HCT116 (cell line): ENCODE measurements at regions not wholly inside any gene's neighbourhood (a gene's known extent, or its start where the extent isn't known, plus 50 kb on each side); places are given as distances from the start of the nearest gene placed in this dataset.

Experiments
- ATAC-seq: fragments of 200-7000 bp; cut with Tn5 transposase; 2 replicates; pipeline ENCODE4 v1.9.1; 2020; ENCODE audit warnings: mild to moderate bottlenecking, moderate library complexity
- BruUV-seq: library from RNA; stranded (reverse); fragments of 400-500 nt; replicated peaks from 2 replicates; lab custom pipeline; 2021; lab: Mats Ljungman, UMichigan
- CTCF ChIA-PET: fragments of 300-600 bp; sonication (Branson Sonifier 250); formaldehyde crosslinking; loops from one replicate; lab custom pipeline; 2021; ENCODE audit warnings: antibody characterized with exemption; lab: Charles Lee
- POLR2A ChIA-PET: fragments of 300-600, 350-600 bp; sonication (Branson Sonifier 250); formaldehyde crosslinking; loops from one replicate; lab custom pipeline; 2021; ENCODE audit warnings: antibody characterized with exemption; lab: Charles Lee
- RAD21 ChIA-PET, 2 experiments: fragments of 300-600 bp; sonication (Branson Sonifier 250); formaldehyde crosslinking; loops; one replicate each; lab custom pipeline; 2023; ENCODE audit warnings: low total read pairs in 2 of 2; ENCODE audit not compliant: uncharacterized antibody in 2 of 2, unreplicated experiment in 2 of 2, low non-redundant PET in 1 of 2; lab: Charles Lee
- DNase-seq: peaks from one replicate; pipeline ENCODE4 v3.0.0-alpha.2; 2010; ENCODE audit warnings: low read depth, low spot score
- H2AFZ ChIP-seq: fragments of 200-600 bp; shearing (Covaris generic), sonication (generic); 2 replicates; pipeline ENCODE4 v1.6.1; 2017; ENCODE audit warnings: low read depth, mixed run types, mixed read lengths, antibody characterized with exemption, low read length; ENCODE audit not compliant: poor library complexity, severe bottlenecking
- H3K27ac ChIP-seq: 2 replicates; pipeline ENCODE4 v1.5.1; 2012; ENCODE audit warnings: low read depth, low read length
- H3K27me3 ChIP-seq: fragments of 200-600 bp; sonication (generic); 2 replicates; pipeline ENCODE4 v1.6.1; 2016; ENCODE audit warnings: mixed run types, low read length, mixed read lengths; ENCODE audit not compliant: insufficient read depth
- H3K36me3 ChIP-seq, 2 experiments: fragments of 200-500 bp in 1 of 2; fragments of 200-600 bp in 1 of 2; sonication (Bioruptor generic) in 1 of 2; sonication (generic) in 1 of 2; 2 replicates each; pipeline versions ENCODE4 v1.5.1 to v1.6.1; 2014 to 2016; ENCODE audit warnings: low read length in 2 of 2, inconsistent platforms in 1 of 2, mixed read lengths in 1 of 2, mixed run types in 1 of 2; ENCODE audit not compliant: insufficient read depth in 2 of 2, control insufficient read depth in 1 of 2
- H3K4me1 ChIP-seq, 2 experiments: fragments of 200-600 bp in 1 of 2; sonication (generic) in 1 of 2; 2 replicates each; pipeline versions ENCODE4 v1.5.1 to v1.6.1; 2012 to 2017; ENCODE audit warnings: low read length in 2 of 2, inconsistent platforms in 1 of 2, mild to moderate bottlenecking in 1 of 2, mixed read lengths in 1 of 2, mixed run types in 1 of 2, moderate library complexity in 1 of 2; ENCODE audit not compliant: insufficient read depth in 2 of 2, control insufficient read depth in 1 of 2
- H3K4me2 ChIP-seq: fragments of 200-600 bp; sonication (generic); 2 replicates; pipeline ENCODE4 v1.6.1; 2017; ENCODE audit warnings: mixed run types, low read length, mixed read lengths
- H3K4me3 ChIP-seq, 2 experiments: fragments of 200-600 bp in 1 of 2; sonication (generic) in 1 of 2; replicated peaks in 1 of 2; 2 replicates each; pipeline ENCODE4 v1.5.1; 2011 to 2016; ENCODE audit warnings: low read length in 2 of 2, control low read depth in 1 of 2, low read depth in 1 of 2, mild to moderate bottlenecking in 1 of 2, mixed read lengths in 1 of 2, mixed run types in 1 of 2
- H3K79me2 ChIP-seq: fragments of 200-600 bp; sonication (generic); 2 replicates; pipeline ENCODE4 v1.6.1; 2017; ENCODE audit warnings: mild to moderate bottlenecking, mixed run types, low read length, moderate library complexity, mixed read lengths; ENCODE audit not compliant: insufficient read depth
- H3K9ac ChIP-seq: fragments of 200-600 bp; sonication (generic); 2 replicates; pipeline ENCODE4 v1.6.1; 2016; ENCODE audit warnings: low read length, mixed read lengths
- H3K9me2 ChIP-seq: fragments of 200-600 bp; sonication (generic), shearing (Covaris generic); 2 replicates; pipeline ENCODE4 v1.6.1; 2017; ENCODE audit warnings: mixed run types, mild to moderate bottlenecking, moderate library complexity; ENCODE audit not compliant: insufficient read depth
- H3K9me3 ChIP-seq, 2 experiments: fragments of 200-500 bp in 1 of 2; fragments of 200-600 bp in 1 of 2; sonication (Bioruptor generic) in 1 of 2; sonication (generic) in 1 of 2; 2 replicates each; pipeline ENCODE4 v1.6.1; 2014 to 2017; ENCODE audit warnings: low read length in 2 of 2, mixed read lengths in 2 of 2, inconsistent platforms in 1 of 2, low read depth in 1 of 2, mild to moderate bottlenecking in 1 of 2, mixed run types in 1 of 2, moderate library complexity in 1 of 2; ENCODE audit not compliant: control insufficient read depth in 1 of 2, insufficient read depth in 1 of 2
- H4K20me1 ChIP-seq: fragments of 200-600 bp; sonication (generic), shearing (Covaris generic); 2 replicates; pipeline ENCODE4 v1.6.1; 2017; ENCODE audit warnings: mixed run types, mild to moderate bottlenecking, moderate library complexity; ENCODE audit not compliant: insufficient read depth
- EZH2phosphoT487 ChIP-seq: fragments of 200-600 bp; IDR thresholded peaks from 2 replicates; pipeline ENCODE4 v1.6.1; 2018; ENCODE audit warnings: antibody characterized with exemption, borderline replicate concordance
- JUND ChIP-seq: IDR thresholded peaks from 2 replicates; pipeline ENCODE4 v1.6.1; 2012
- RAD21 ChIP-seq: IDR thresholded peaks from 2 replicates; pipeline ENCODE4 v1.6.1; 2012; ENCODE audit warnings: low read depth, mild to moderate bottlenecking
- YY1 ChIP-seq: IDR thresholded peaks from 2 replicates; pipeline ENCODE4 v1.6.1; 2011; ENCODE audit warnings: low read length, low read depth, moderate library complexity, mild to moderate bottlenecking; ENCODE audit not compliant: insufficient replicate concordance; ENCODE audit errors: extremely low read depth
- ZBTB33 ChIP-seq: IDR thresholded peaks from 2 replicates; pipeline ENCODE4 v1.6.1; 2011; ENCODE audit warnings: mild to moderate bottlenecking, low read length, moderate library complexity; ENCODE audit not compliant: insufficient replicate concordance; ENCODE audit errors: extremely low read depth
- intact Hi-C: fragments of 100-400 bp; cut with micrococcal nuclease; formaldehyde crosslinking; loops from 2 replicates; pipeline ENCODE4 v1.10.0; 2022
- TF ChIP-seq, protein P1 (sequence below), 3 experiments: fragments of 200-600 bp in 1 of 3; sonication (generic) in 1 of 3; IDR thresholded peaks in 2 of 3; conservative IDR thresholded peaks in 1 of 3; 2 replicates each; pipeline ENCODE4 v1.5.1; 2012 to 2017; ENCODE audit warnings: low read depth in 2 of 3, low read length in 2 of 3, antibody characterized with exemption in 1 of 3, borderline replicate concordance in 1 of 3, control low read depth in 1 of 3, mild to moderate bottlenecking in 1 of 3, mixed read lengths in 1 of 3, mixed run types in 1 of 3, moderate library complexity in 1 of 3; ENCODE audit not compliant: insufficient read depth in 1 of 3

GRCh38 chr2:167490455-167490854 is 602.2 kb downstream of the XIRP2 start:
- H2AFZ ChIP-seq, result no peak overlapping the region
- intact Hi-C loops, result no loop called here
- no peak overlapping the region for H3K4me2 ChIP-seq
- ChIA-PET POLR2A (no interaction called here), CTCF (no interaction called here), RAD21 (no interaction called here)
- no peak for ATAC-seq
- TF ChIP-seq YY1 (no peak), JUND (no peak), ZBTB33 (no peak), RAD21 (no peak), EZH2phosphoT487 (no peak)
- TF ChIP-seq, protein P1, sequence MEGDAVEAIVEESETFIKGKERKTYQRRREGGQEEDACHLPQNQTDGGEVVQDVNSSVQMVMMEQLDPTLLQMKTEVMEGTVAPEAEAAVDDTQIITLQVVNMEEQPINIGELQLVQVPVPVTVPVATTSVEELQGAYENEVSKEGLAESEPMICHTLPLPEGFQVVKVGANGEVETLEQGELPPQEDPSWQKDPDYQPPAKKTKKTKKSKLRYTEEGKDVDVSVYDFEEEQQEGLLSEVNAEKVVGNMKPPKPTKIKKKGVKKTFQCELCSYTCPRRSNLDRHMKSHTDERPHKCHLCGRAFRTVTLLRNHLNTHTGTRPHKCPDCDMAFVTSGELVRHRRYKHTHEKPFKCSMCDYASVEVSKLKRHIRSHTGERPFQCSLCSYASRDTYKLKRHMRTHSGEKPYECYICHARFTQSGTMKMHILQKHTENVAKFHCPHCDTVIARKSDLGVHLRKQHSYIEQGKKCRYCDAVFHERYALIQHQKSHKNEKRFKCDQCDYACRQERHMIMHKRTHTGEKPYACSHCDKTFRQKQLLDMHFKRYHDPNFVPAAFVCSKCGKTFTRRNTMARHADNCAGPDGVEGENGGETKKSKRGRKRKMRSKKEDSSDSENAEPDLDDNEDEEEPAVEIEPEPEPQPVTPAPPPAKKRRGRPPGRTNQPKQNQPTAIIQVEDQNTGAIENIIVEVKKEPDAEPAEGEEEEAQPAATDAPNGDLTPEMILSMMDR (IDR thresholded peaks at IDR 0.05 in 2 of 3, conservative IDR thresholded peaks at IDR 0.05 in 1 of 3; ENCODE audit: borderline replicate concordance in 1 of 3, insufficient read depth in 1 of 3, low read depth in 2 of 3, low read length in 2 of 3), result no peak
- H3K4me1 ChIP-seq, result no peaks in the 10 kb centered on the region
- H3K27me3 ChIP-seq, result 0 out of 2 replicates have a peak, but pooled peaks cover 4% of the 10 kb centered on the region
- H3K4me3 ChIP-seq, result no peak overlapping the region
- H3K79me2 ChIP-seq, result no peaks in the 10 kb centered on the region
- no peak for DNase-seq
- H4K20me1 ChIP-seq, result no peaks in the 10 kb centered on the region
- no peak overlapping the region for H3K9ac ChIP-seq
- H3K9me3 ChIP-seq, result no peaks in the 10 kb centered on the region
- no peak overlapping the region for H3K27ac ChIP-seq
- no peaks in the 10 kb centered on the region for H3K36me3 ChIP-seq
- BruUV-seq, result no TSS peak
- H3K9me2 ChIP-seq, result no peaks in the 10 kb centered on the region
